ENCODE measurements at regions not wholly inside any gene's neighbourhood (a gene's known extent, or its start where the extent isn't known, plus 50 kb on each side); places are given as distances from the start of the nearest gene placed in this dataset.

DNA sequence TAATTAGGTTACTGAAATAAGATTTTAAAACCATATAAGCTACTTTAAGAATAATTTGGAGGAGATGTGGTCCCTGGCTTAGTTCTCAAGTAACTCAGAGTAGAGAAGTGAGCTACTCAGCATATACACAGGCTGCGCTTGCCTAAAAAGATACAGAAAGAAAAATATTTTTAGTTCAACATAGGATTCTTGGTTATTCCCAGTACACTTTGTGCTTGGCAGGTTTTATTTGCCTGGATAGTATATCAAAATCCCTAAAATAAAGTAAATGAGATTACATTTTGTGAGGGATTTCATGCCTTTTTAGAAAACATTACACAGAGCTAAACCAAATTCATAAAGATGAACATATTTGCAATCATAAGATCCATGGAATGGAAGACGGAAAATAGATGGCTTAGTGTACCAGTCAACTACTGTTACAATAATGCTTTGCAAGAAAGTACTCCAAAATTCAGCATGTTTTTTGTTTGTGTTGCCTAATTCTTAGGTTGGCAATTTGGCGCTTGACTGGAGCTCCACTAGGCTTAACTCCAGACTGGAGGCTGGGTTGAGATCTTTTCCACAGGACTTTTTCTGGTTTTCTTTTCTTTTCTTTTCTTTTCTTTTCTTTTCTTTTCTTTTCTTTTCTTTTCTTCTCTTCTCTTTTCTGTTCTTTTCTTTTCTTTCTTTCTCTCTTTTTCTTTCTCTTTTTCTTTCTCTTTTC lies 600.5 kb upstream of the SYT4 start:
- TF ChIP-seq, protein P1, sequence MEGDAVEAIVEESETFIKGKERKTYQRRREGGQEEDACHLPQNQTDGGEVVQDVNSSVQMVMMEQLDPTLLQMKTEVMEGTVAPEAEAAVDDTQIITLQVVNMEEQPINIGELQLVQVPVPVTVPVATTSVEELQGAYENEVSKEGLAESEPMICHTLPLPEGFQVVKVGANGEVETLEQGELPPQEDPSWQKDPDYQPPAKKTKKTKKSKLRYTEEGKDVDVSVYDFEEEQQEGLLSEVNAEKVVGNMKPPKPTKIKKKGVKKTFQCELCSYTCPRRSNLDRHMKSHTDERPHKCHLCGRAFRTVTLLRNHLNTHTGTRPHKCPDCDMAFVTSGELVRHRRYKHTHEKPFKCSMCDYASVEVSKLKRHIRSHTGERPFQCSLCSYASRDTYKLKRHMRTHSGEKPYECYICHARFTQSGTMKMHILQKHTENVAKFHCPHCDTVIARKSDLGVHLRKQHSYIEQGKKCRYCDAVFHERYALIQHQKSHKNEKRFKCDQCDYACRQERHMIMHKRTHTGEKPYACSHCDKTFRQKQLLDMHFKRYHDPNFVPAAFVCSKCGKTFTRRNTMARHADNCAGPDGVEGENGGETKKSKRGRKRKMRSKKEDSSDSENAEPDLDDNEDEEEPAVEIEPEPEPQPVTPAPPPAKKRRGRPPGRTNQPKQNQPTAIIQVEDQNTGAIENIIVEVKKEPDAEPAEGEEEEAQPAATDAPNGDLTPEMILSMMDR (IDR thresholded peaks at IDR 0.05) = no peak
- TF ChIP-seq POLR2AphosphoS5 (IDR thresholded peaks at IDR 0.05) = no peak
